ENCODE measurements at regions not wholly inside any gene's neighbourhood (a gene's known extent, or its start where the extent isn't known, plus 50 kb on each side); places are given as distances from the start of the nearest gene placed in this dataset.

GRCh38 chr1:4119516-4120220 is 219.6 kb upstream of the C1orf174 start:
- no peak for TF ChIP-seq YY1 (IDR thresholded peaks at IDR 0.05)
- no peak for DNase-seq (ENCODE audit: low spot score)
- Histone ChIP-seq H3K9ac (ENCODE audit: low read depth in 1 of 2, low read length in 2 of 2) (no peak overlapping the region), H3K27me3 (ENCODE audit: control insufficient read depth in 4 of 4, insufficient read depth in 4 of 4, low read length in 3 of 4) (peaks cover 0 to 3% (median 0%) of the 10 kb centered on the region in 4 donors), H3K4me1 (ENCODE audit: control insufficient read depth in 4 of 4, insufficient read depth in 4 of 4, low read length in 3 of 4) (no peaks in the 10 kb centered on the region), H3K27ac (ENCODE audit: low read depth in 1 of 2, low read length in 2 of 2) (no peak overlapping the region), H3K36me3 (ENCODE audit: control insufficient read depth in 4 of 4, insufficient read depth in 3 of 4, low read depth in 1 of 4, low read length in 3 of 4) (no peaks in the 10 kb centered on the region), H3K4me3 (ENCODE audit: low read depth in 1 of 3, low read length in 3 of 3) (no peak overlapping the region), H3K9me3 (ENCODE audit: control insufficient read depth in 4 of 4, low read length in 3 of 4) (peaks cover 0 to under 1% (median 0%) of the 10 kb centered on the region in 4 donors)
- 64% methylated on average over 11 of the region's 11 CpGs for WGBS

- H3K4me3 ChIP-seq (ENCODE audit: low read depth in 1 of 3, low read length in 3 of 3), result no peak overlapping the region
- no peak for DNase-seq (ENCODE audit: low spot score)
- H3K27me3 ChIP-seq (ENCODE audit: control insufficient read depth in 4 of 4, insufficient read depth in 4 of 4, low read length in 3 of 4), result peaks cover 0 to 3% (median 0%) of the 10 kb centered on the region in 4 donors
- no peaks in the 10 kb centered on the region for H3K4me1 ChIP-seq (ENCODE audit: control insufficient read depth in 4 of 4, insufficient read depth in 4 of 4, low read length in 3 of 4)
- H3K9ac ChIP-seq (ENCODE audit: low read depth in 1 of 2, low read length in 2 of 2), result no peak overlapping the region
- no peaks in the 10 kb centered on the region for H3K9me3 ChIP-seq (ENCODE audit: control insufficient read depth in 4 of 4, low read length in 3 of 4)
- no peak for TF ChIP-seq HNF4A (conservative IDR thresholded peaks at IDR 0.05)
- no peak for TF ChIP-seq JUND (IDR thresholded peaks at IDR 0.05)
- 67% methylated on average over 15 of the region's 15 CpGs for WGBS
- H3K27ac ChIP-seq (ENCODE audit: low read depth in 1 of 2, low read length in 2 of 2), result no peak overlapping the region
- no peaks in the 10 kb centered on the region for H3K36me3 ChIP-seq (ENCODE audit: control insufficient read depth in 4 of 4, insufficient read depth in 3 of 4, low read depth in 1 of 4, low read length in 3 of 4)
These were observed 220.7 kb upstream of the C1orf174 start for GRCh38 chr1:4120557-4121292.

- no peaks in the 10 kb centered on the region for H3K36me3 ChIP-seq (ENCODE audit: control insufficient read depth in 4 of 4, insufficient read depth in 3 of 4, low read depth in 1 of 4, low read length in 3 of 4)
- TF ChIP-seq MAX (IDR thresholded peaks at IDR 0.05) (no peak), GABPA (IDR thresholded peaks at IDR 0.05 in 1 of 2, conservative IDR thresholded peaks at IDR 0.05 in 1 of 2) (no peak), RAD21 (IDR thresholded peaks at IDR 0.05) (no peak), HNF4A (conservative IDR thresholded peaks at IDR 0.05) (no peak), TAF1 (conservative IDR thresholded peaks at IDR 0.05) (no peak), HNF4G (IDR thresholded peaks at IDR 0.05) (no peak), FOXA1 (IDR thresholded peaks at IDR 0.05) (no peak), ATF3 (IDR thresholded peaks at IDR 0.05) (no peak), REST (IDR thresholded peaks at IDR 0.05) (no peak), RXRA (IDR thresholded peaks at IDR 0.05) (no peak), YY1 (IDR thresholded peaks at IDR 0.05) (no peak), EGR1 (IDR thresholded peaks at IDR 0.05; ENCODE audit: low read depth in 2 of 2) (no peak), SP1 (IDR thresholded peaks at IDR 0.05) (no peak), ZBTB33 (IDR thresholded peaks at IDR 0.05) (no peak), NR2F2 (IDR thresholded peaks at IDR 0.05) (no peak), JUND (IDR thresholded peaks at IDR 0.05) (no peak), CTCF (IDR thresholded peaks at IDR 0.05; ENCODE audit: low read depth, low read length, missing input control) (no peak), FOXA2 (IDR thresholded peaks at IDR 0.05) (no peak)
- 68% methylated on average over 8 of the region's 8 CpGs for WGBS
These were observed 221.2 kb upstream of the C1orf174 start for GRCh38 chr1:4121293-4121684.

More at GRCh38 chr1:4121293-4121684, 221.2 kb upstream of the C1orf174 start:
- Histone ChIP-seq H3K27me3 (ENCODE audit: control insufficient read depth in 4 of 4, insufficient read depth in 4 of 4, low read length in 3 of 4) (peaks cover 0 to 3% (median 0%) of the 10 kb centered on the region in 4 donors), H3K9me3 (ENCODE audit: control insufficient read depth in 4 of 4, low read length in 3 of 4) (no peaks in the 10 kb centered on the region), H3K4me3 (ENCODE audit: low read depth in 1 of 3, low read length in 3 of 3) (no peak overlapping the region), H3K27ac (ENCODE audit: low read depth in 1 of 2, low read length in 2 of 2) (no peak overlapping the region), H3K9ac (ENCODE audit: low read depth in 1 of 2, low read length in 2 of 2) (no peak overlapping the region), H3K4me1 (ENCODE audit: control insufficient read depth in 4 of 4, insufficient read depth in 4 of 4, low read length in 3 of 4) (no peaks in the 10 kb centered on the region)
- no peak for DNase-seq (ENCODE audit: low spot score)
